WERI-Rb-1 (cell line): ENCODE measurements at regions not wholly inside any gene's neighbourhood (a gene's known extent, or its start where the extent isn't known, plus 50 kb on each side); places are given as distances from the start of the nearest gene placed in this dataset.
"Not testable (repeated sequence)": the region's sequence is repeated elsewhere in the genome, so short reads cannot be mapped to it uniquely, and the experiment has no call there.

ENCODE experiments used
- DNase-seq: peaks from one replicate; pipeline ENCODE4 v3.0.0-alpha.2; 2020
- H3K27ac ChIP-seq: fragments of 250-450 bp; sonication (Bioruptor Pico); 2 replicates; pipeline ENCODE4 v1.5.1; 2020; ENCODE audit warnings: mild to moderate bottlenecking, moderate library complexity
- H3K27me3 ChIP-seq: fragments of 250-450 bp; sonication (Bioruptor Pico); 2 replicates; pipeline ENCODE4 v1.5.1; 2021; ENCODE audit warnings: mild to moderate bottlenecking, low read depth, moderate library complexity; ENCODE audit not compliant: insufficient read depth, severe bottlenecking
- H3K36me3 ChIP-seq: fragments of 250-450 bp; sonication (Bioruptor Pico); 2 replicates; pipeline ENCODE4 v1.5.1; 2020; ENCODE audit warnings: mild to moderate bottlenecking, moderate library complexity
- H3K4me3 ChIP-seq: 2 replicates; pipeline ENCODE4 v1.5.1; 2011; ENCODE audit warnings: low read depth, mild to moderate bottlenecking, control low read depth, low read length
- H3K9me3 ChIP-seq: fragments of 250-450 bp; sonication (Bioruptor Pico); 2 replicates; pipeline ENCODE4 v1.5.1; 2021; ENCODE audit warnings: mild to moderate bottlenecking, moderate library complexity; ENCODE audit not compliant: severe bottlenecking
- TF ChIP-seq, protein P1 (sequence below): IDR thresholded peaks from 2 replicates; pipeline ENCODE4 v1.5.1; 2011; ENCODE audit warnings: low read depth, mild to moderate bottlenecking, control low read depth, inconsistent platforms, low read length

DNA sequence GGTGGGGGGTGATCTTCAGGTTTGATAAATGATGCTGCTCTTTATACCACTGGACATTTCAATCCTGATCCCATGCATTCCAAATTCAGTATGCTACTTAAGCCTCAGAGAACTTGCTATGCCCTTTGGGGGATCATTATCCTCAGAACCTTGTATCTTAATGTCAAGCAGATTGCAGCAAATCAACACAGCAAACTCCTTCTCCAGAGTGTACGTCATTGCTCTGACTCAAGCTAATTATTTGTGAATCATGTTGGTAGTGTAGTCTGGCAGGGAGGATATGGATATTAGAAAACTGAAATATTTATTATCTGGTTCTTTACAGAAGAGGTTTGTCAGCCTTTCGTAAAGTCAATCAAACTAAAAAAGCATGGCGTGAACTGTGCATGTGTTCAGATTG lies 562.5 kb upstream of the FAM98A start:
- no peaks in the 10 kb centered on the region for H3K36me3 ChIP-seq
- H3K27me3 ChIP-seq = no peaks in the 10 kb centered on the region
- no peaks in the 10 kb centered on the region for H3K9me3 ChIP-seq
- no peak overlapping the region for H3K27ac ChIP-seq
- H3K4me3 ChIP-seq = no peak overlapping the region
- TF ChIP-seq, protein P1, sequence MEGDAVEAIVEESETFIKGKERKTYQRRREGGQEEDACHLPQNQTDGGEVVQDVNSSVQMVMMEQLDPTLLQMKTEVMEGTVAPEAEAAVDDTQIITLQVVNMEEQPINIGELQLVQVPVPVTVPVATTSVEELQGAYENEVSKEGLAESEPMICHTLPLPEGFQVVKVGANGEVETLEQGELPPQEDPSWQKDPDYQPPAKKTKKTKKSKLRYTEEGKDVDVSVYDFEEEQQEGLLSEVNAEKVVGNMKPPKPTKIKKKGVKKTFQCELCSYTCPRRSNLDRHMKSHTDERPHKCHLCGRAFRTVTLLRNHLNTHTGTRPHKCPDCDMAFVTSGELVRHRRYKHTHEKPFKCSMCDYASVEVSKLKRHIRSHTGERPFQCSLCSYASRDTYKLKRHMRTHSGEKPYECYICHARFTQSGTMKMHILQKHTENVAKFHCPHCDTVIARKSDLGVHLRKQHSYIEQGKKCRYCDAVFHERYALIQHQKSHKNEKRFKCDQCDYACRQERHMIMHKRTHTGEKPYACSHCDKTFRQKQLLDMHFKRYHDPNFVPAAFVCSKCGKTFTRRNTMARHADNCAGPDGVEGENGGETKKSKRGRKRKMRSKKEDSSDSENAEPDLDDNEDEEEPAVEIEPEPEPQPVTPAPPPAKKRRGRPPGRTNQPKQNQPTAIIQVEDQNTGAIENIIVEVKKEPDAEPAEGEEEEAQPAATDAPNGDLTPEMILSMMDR = no peak
- no peak for DNase-seq

DNA sequence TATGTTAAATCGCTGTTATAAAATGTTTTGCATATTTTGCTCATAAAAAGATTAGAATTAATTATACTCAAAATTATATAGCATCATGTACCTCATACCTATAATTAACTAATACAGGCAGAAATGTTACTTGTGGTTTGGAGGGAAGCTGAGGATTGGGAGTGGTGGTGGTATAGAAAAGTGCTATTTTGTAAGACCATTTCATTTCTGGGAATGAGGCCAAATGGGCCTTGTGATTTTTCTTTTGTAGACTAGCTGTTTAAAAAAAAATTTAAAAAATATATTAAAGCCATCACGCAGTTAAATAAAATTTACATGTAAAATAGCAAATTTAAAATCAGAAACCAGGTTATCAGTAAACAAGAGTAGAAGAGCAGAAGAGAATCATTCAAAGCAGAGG lies 560.8 kb upstream of the FAM98A start:
- Histone ChIP-seq H3K9me3 (no peaks in the 10 kb centered on the region), H3K36me3 (no peaks in the 10 kb centered on the region), H3K27ac (no peak overlapping the region), H3K27me3 (no peaks in the 10 kb centered on the region), H3K4me3 (no peak overlapping the region)
- no peak for DNase-seq
- TF ChIP-seq, protein P1 = no peak

DNA sequence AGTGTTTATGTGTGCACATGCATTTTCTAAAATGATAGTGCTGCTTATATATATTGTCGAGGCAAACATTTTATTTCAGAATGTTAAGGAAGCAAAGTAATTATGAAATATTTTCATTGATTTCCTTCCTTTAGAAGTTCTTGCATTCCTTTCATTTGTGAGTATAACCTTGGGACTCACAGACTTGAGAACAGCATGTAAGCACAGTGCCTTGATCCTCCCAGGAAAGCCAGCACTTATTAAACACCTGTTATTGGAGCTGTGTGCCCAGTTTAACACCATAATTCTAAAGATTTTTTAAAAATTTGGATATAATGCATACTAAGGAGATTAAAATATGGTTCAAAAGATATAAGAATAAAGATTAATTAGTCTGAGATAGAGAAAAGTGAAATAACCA lies 554.4 kb upstream of the FAM98A start:
- DNase-seq = no peak
- Histone ChIP-seq H3K27ac (no peak overlapping the region), H3K27me3 (no peaks in the 10 kb centered on the region), H3K4me3 (no peak overlapping the region), H3K36me3 (no peaks in the 10 kb centered on the region), H3K9me3 (no peaks in the 10 kb centered on the region)
- TF ChIP-seq, protein P1 = no peak

DNA sequence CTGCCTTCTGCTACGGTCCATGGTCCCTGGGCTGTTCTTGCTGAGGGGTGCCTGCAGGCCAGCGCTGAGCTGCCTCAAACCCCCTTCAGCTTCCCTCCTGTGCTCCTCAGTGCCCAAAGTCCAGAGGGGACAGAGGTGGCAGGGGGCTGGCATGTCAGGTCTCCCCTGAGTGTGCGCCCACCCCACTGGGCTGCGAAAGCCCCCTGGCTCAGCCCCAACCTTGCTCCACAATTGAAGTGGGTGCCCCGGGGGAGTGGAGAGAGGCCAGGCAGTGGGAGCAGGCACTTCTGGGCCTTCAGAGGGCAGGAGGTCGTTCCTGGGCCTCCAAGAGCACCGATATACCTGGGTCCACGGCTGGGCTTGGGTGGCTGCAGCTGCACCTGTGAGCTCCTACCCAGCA lies 548.7 kb upstream of the FAM98A start:
- Histone ChIP-seq H3K36me3 (no peaks in the 10 kb centered on the region), H3K9me3 (peaks cover 7% of the 10 kb centered on the region), H3K27ac (no peak overlapping the region), H3K27me3 (no peaks in the 10 kb centered on the region), H3K4me3 (no peak overlapping the region)
- TF ChIP-seq, protein P1 = no peak
- no peak for DNase-seq

DNA sequence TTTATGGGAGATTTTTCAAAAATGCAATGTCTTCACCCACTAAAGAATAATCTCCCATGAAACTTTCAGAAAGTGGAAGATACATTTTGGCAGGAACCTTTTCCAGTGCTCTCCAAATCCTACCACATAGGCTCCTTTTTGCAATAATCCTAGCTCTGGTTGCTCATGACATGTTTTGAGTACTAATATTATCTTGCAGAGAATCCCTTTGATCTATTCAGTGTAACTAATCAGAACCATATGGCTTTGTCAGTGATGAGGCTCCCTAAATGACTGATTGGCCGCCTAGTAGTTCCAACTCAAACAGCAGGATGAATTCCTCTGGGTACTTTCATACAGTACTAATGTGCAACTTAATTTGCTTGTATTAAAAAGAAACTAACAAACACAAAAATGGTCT lies 544.0 kb upstream of the FAM98A start:
- Histone ChIP-seq H3K36me3 (no peaks in the 10 kb centered on the region), H3K9me3 (peaks cover 16% of the 10 kb centered on the region), H3K27ac (no peak overlapping the region), H3K27me3 (no peaks in the 10 kb centered on the region), H3K4me3 (no peak overlapping the region)
- TF ChIP-seq, protein P1 = no peak
- DNase-seq = no peak

DNA sequence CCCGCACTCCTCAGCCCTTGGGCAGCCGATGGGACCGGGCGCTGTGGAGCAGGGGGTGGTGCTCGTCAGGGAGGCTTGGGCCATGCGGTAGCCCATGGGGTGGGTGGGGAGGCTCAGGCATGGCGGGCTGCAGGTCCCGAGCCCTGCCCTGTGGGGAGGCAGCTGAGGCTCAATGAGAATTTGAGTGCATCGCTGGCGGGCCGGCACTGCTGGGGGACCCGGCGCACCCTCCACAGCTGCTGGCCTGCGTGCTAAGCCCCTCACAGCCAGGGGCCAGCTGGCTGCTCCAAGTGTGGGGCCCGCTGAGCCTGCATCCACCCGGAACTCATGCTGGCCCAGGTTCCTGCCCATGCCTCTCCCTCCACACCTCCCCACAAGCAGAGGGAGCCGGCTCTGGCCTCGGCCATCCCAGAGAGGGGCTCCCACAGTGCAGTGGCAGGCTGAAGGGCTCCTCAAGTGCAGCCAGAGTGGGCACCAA lies 543.5 kb upstream of the FAM98A start:
- H3K4me3 ChIP-seq, DNase-seq: not testable (repeated sequence)

DNA sequence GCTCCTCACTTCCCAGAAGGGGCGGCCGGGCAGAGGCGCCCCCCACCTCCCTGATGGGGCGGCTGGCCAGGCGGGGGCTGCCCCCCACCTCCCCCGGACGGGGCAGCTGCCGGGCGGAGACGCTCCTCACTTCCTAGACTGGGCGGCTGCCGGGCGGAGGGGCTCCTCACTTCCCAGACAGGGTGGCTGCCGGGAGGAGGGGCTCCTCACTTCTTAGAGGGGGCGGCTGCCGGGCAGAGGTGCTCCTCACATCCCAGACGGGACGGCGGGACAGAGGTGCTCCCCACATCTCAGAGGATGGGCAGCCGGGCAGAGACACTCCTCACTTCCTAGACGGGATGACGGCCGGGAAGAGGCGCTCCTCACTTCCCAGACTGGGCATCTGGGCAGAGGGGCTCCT lies 534.0 kb upstream of the FAM98A start:
- not testable (repeated sequence) for H3K4me3 ChIP-seq, H3K27me3 ChIP-seq, H3K36me3 ChIP-seq, H3K27ac ChIP-seq, DNase-seq
- peaks cover 12% of the 10 kb centered on the region for H3K9me3 ChIP-seq

More for the DNA sequence above, 543.5 kb upstream of the FAM98A start:
- not testable (repeated sequence) for H3K27me3 ChIP-seq, H3K36me3 ChIP-seq, H3K27ac ChIP-seq
- H3K9me3 ChIP-seq = peaks cover 15% of the 10 kb centered on the region
